Vagina (tissue), 2 donors: ENCODE measurements at regions not wholly inside any gene's neighbourhood (a gene's known extent, or its start where the extent isn't known, plus 50 kb on each side); places are given as distances from the start of the nearest gene placed in this dataset.

Source experiments
- POLR2AphosphoS5 ChIP-seq, 2 donors: sonication (generic); formaldehyde crosslinking; IDR thresholded peaks; one replicate each; pipeline ENCODE4 v1.9.0; 2017; ENCODE audit warnings: antibody characterized with exemption in 2 of 2, mild to moderate bottlenecking in 2 of 2, low read depth in 1 of 2; ENCODE audit not compliant: insufficient read depth in 1 of 2
- TF ChIP-seq, protein P1 (sequence below), 3 experiments: fragments of 450-650 bp in 2 of 3; fragments of 200-600 bp in 1 of 3; sonication (generic) in 1 of 3; IDR thresholded peaks; one replicate each; pipeline ENCODE4 v1.5.1; 2017 to 2019; ENCODE audit warnings: antibody characterized with exemption in 3 of 3, mild to moderate bottlenecking in 2 of 3, moderate library complexity in 2 of 3

DNA sequence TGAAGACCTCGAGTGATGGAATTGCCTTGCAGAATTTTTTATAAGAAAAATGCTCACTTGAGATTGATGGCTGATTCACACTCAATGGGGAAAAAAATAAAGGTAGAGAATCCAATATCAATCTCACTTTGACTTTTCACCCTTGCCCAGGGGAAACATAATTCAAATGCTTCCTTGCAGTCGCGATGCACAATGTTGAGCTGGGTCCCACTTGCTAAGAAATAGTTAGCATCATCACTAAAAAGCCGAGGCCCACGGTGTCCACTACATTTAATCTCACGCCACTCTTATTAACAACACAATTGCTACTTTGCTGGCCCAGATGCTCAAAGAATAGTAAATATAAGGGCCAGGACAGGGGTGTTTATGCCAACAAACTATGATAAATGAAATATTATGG is 223.4 kb downstream of the SPTSSA start:
- TF ChIP-seq, protein P1, sequence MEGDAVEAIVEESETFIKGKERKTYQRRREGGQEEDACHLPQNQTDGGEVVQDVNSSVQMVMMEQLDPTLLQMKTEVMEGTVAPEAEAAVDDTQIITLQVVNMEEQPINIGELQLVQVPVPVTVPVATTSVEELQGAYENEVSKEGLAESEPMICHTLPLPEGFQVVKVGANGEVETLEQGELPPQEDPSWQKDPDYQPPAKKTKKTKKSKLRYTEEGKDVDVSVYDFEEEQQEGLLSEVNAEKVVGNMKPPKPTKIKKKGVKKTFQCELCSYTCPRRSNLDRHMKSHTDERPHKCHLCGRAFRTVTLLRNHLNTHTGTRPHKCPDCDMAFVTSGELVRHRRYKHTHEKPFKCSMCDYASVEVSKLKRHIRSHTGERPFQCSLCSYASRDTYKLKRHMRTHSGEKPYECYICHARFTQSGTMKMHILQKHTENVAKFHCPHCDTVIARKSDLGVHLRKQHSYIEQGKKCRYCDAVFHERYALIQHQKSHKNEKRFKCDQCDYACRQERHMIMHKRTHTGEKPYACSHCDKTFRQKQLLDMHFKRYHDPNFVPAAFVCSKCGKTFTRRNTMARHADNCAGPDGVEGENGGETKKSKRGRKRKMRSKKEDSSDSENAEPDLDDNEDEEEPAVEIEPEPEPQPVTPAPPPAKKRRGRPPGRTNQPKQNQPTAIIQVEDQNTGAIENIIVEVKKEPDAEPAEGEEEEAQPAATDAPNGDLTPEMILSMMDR (IDR thresholded peaks at IDR 0.05): no peak
- no peak for TF ChIP-seq POLR2AphosphoS5 (IDR thresholded peaks at IDR 0.05; ENCODE audit: insufficient read depth in 1 of 2, low read depth in 1 of 2)
